B cell (primary cell): ENCODE measurements at regions not wholly inside any gene's neighbourhood (a gene's known extent, or its start where the extent isn't known, plus 50 kb on each side); places are given as distances from the start of the nearest gene placed in this dataset.

Experiments used
- ATAC-seq: fragments of 200-7000 bp; cut with Tn5 transposase; one replicate; pipeline ENCODE4 v1.10.0; 2021; ENCODE audit warnings: low read depth, mild to moderate bottlenecking, moderate number of reproducible peaks, moderate library complexity
- CTCF ChIA-PET: fragments of 350-600 bp; sonication (Branson Sonifier 250); formaldehyde crosslinking; loops from one replicate; lab custom pipeline; 2021; ENCODE audit warnings: antibody characterized with exemption, inconsistent platforms; lab: Charles Lee
- POLR2A ChIA-PET: fragments of 350-600 bp; sonication (Branson Sonifier 250); formaldehyde crosslinking; loops from one replicate; lab custom pipeline; 2021; ENCODE audit warnings: antibody characterized with exemption; lab: Charles Lee
- DNase-seq: peaks from one replicate; pipeline ENCODE4 v3.0.0; 2013
- H2AFZ ChIP-seq: 2 replicates; pipeline ENCODE4 v1.6.1; 2012; ENCODE audit warnings: mild to moderate bottlenecking, low read depth, low read length; ENCODE audit not compliant: insufficient read depth, poor library complexity, severe bottlenecking
- H3K27ac ChIP-seq, 2 donors: 1 replicate in 1 of 2; 2 replicates in 1 of 2; pipeline ENCODE4 v1.5.1; 2012 to 2013; ENCODE audit warnings: low read length in 2 of 2, mild to moderate bottlenecking in 2 of 2, moderate library complexity in 1 of 2
- H3K27me3 ChIP-seq, 4 experiments: fragments of 200-600 bp in 1 of 4; sonication (generic) in 1 of 4; replicated peaks in 1 of 4; 1 replicate in 2 of 4; 2 replicates in 2 of 4; pipeline versions ENCODE4 v1.6.1 to v1.7.0; 2013 to 2016; ENCODE audit warnings: low read length in 3 of 4, mild to moderate bottlenecking in 2 of 4, mixed read lengths in 1 of 4, moderate library complexity in 1 of 4; ENCODE audit not compliant: insufficient read depth in 4 of 4, control insufficient read depth in 3 of 4; ENCODE audit errors: control extremely low read depth in 1 of 4
- H3K36me3 ChIP-seq, 2 experiments: replicated peaks in 1 of 2; 1 replicate in 1 of 2; 2 replicates in 1 of 2; pipeline versions ENCODE4 v1.6.1 to v1.7.1; 2013; ENCODE audit warnings: low read length in 1 of 2; ENCODE audit not compliant: insufficient read depth in 2 of 2, control insufficient read depth in 1 of 2; ENCODE audit errors: control extremely low read depth in 1 of 2, extremely low read depth in 1 of 2
- H3K4me1 ChIP-seq, 2 donors: fragments of 200-600 bp in 1 of 2; sonication (generic) in 1 of 2; 1 replicate in 1 of 2; 2 replicates in 1 of 2; pipeline versions ENCODE4 v1.5.1 to v1.6.1; 2013 to 2017; ENCODE audit warnings: low read length in 2 of 2; ENCODE audit not compliant: control insufficient read depth in 2 of 2, insufficient read depth in 2 of 2
- H3K4me2 ChIP-seq: replicated peaks from 2 replicates; pipeline ENCODE3; 2012; ENCODE audit warnings: mild to moderate bottlenecking, low read depth, low read length; ENCODE audit not compliant: poor library complexity, severe bottlenecking
- H3K4me3 ChIP-seq, 5 experiments: fragments of 200-600 bp in 1 of 5; sonication (generic) in 1 of 5; 1 replicate in 3 of 5; 2 replicates in 2 of 5; pipeline versions ENCODE4 v1.5.1 to v1.7.0; 2011 to 2016; ENCODE audit warnings: low read length in 4 of 5, mild to moderate bottlenecking in 4 of 5, low read depth in 2 of 5, control low read depth in 1 of 5, moderate library complexity in 1 of 5; ENCODE audit not compliant: insufficient read depth in 1 of 5; ENCODE audit errors: control extremely low read depth in 1 of 5, extremely low read depth in 1 of 5
- H3K79me2 ChIP-seq: fragments of 200-600 bp; sonication (generic); one replicate; pipeline ENCODE4 v1.6.0; 2016; ENCODE audit warnings: low read length; ENCODE audit not compliant: control insufficient read depth, insufficient read depth
- H3K9ac ChIP-seq: fragments of 200-600 bp; sonication (generic); 2 replicates; pipeline ENCODE4 v1.6.1; 2017; ENCODE audit warnings: mild to moderate bottlenecking, low read length, moderate library complexity
- H3K9me3 ChIP-seq, 3 donors: one replicate each; pipeline versions ENCODE4 v1.6.1 to v1.7.1; 2013; ENCODE audit warnings: low read length in 2 of 3; ENCODE audit not compliant: control insufficient read depth in 2 of 3, insufficient read depth in 1 of 3; ENCODE audit errors: control extremely low read depth in 1 of 3
- H4K20me1 ChIP-seq: 2 replicates; pipeline ENCODE4 v1.6.0; 2012; ENCODE audit warnings: mild to moderate bottlenecking, low read length; ENCODE audit not compliant: insufficient read depth, control insufficient read depth, poor library complexity, severe bottlenecking
- H3K27ac Mint-ChIP-seq: one replicate; pipeline ENCODE4 v1.8.0; 2021; ENCODE audit warnings: mixed read lengths
- H3K27me3 Mint-ChIP-seq: one replicate; pipeline ENCODE4 v1.8.0; 2021; ENCODE audit warnings: mixed read lengths
- H3K4me1 Mint-ChIP-seq: one replicate; pipeline ENCODE4 v1.8.0; 2021; ENCODE audit warnings: mixed read lengths
- H3K4me3 Mint-ChIP-seq: one replicate; pipeline ENCODE4 v1.8.0; 2021; ENCODE audit warnings: mixed read lengths
- H3K9me3 Mint-ChIP-seq: one replicate; pipeline ENCODE4 v1.8.0; 2022; ENCODE audit warnings: mixed read lengths; ENCODE audit not compliant: insufficient read depth
- EZH2 ChIP-seq: IDR thresholded peaks from 2 replicates; pipeline ENCODE4 v1.6.1; 2012; ENCODE audit warnings: borderline replicate concordance, low read depth, mild to moderate bottlenecking, moderate library complexity, low read length; ENCODE audit not compliant: insufficient read depth, poor library complexity, severe bottlenecking
- WGBS: methylation state at CpG from one replicate; pipeline ENCODE4 v1.1.5; 2013; ENCODE audit warnings: missing lambda C conversion rate; ENCODE audit not compliant: insufficient coverage; 5-methylcytosine and 5-hydroxymethylcytosine counted together
- intact Hi-C: fragments of 100-400 bp; cut with micrococcal nuclease; formaldehyde crosslinking; loops from one replicate; pipeline ENCODE4 v1.10.0; 2022
- TF ChIP-seq, protein P1 (sequence below): fragments of 200-600 bp; IDR thresholded peaks from one replicate; pipeline ENCODE4 v1.8.0; 2022; ENCODE audit warnings: antibody characterized with exemption, mild to moderate bottlenecking

DNA sequence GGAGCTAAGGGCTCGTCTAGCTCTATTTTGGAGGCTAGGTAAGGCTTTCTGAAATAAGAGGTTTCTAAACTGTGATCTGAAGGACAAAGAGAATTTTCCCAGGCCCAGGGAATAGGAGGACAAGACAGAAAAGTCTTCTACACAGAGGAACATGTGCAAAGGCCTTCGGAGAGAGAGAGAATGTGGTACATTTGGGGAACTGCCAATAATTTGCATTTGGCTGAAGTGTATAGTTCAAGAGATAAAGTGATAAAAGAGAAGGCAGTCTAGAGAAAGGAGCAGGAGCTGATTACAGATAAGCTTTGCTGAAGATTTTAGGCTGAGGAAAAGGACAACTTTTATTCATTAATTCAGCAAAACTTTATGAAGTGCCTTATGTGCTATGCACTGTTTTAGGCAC lies 214.4 kb upstream of the ELL2 start:
- H3K27ac ChIP-seq = no peak overlapping the region
- H3K27me3 ChIP-seq = no peaks in the 10 kb centered on the region
- no peak overlapping the region for H3K4me3 ChIP-seq
- no peaks in the 10 kb centered on the region for H3K4me1 ChIP-seq
- 76% methylated on average over 2 of the region's 2 CpGs for WGBS
- Mint-ChIP-seq H3K4me1 (peaks cover 3% of the 10 kb centered on the region), H3K27me3 (peaks cover 4% of the 10 kb centered on the region), H3K9me3 (no peaks in the 10 kb centered on the region), H3K4me3 (no peak overlapping the region), H3K27ac (no peak overlapping the region)
- H3K4me2 ChIP-seq = no peak overlapping the region
- H4K20me1 ChIP-seq = no peaks in the 10 kb centered on the region
- ATAC-seq (no peak), DNase-seq (no peak)
- H3K36me3 ChIP-seq = no peaks in the 10 kb centered on the region
- H3K79me2 ChIP-seq = no peaks in the 10 kb centered on the region
- CTCF ChIA-PET = no interaction called here
- POLR2A ChIA-PET = no interaction called here
- no peak for TF ChIP-seq EZH2
- TF ChIP-seq, protein P1, sequence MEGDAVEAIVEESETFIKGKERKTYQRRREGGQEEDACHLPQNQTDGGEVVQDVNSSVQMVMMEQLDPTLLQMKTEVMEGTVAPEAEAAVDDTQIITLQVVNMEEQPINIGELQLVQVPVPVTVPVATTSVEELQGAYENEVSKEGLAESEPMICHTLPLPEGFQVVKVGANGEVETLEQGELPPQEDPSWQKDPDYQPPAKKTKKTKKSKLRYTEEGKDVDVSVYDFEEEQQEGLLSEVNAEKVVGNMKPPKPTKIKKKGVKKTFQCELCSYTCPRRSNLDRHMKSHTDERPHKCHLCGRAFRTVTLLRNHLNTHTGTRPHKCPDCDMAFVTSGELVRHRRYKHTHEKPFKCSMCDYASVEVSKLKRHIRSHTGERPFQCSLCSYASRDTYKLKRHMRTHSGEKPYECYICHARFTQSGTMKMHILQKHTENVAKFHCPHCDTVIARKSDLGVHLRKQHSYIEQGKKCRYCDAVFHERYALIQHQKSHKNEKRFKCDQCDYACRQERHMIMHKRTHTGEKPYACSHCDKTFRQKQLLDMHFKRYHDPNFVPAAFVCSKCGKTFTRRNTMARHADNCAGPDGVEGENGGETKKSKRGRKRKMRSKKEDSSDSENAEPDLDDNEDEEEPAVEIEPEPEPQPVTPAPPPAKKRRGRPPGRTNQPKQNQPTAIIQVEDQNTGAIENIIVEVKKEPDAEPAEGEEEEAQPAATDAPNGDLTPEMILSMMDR = no peak
- H3K9ac ChIP-seq = no peak overlapping the region
- H2AFZ ChIP-seq = no peak overlapping the region
- intact Hi-C loops = no loop called here
- no peaks in the 10 kb centered on the region for H3K9me3 ChIP-seq

DNA sequence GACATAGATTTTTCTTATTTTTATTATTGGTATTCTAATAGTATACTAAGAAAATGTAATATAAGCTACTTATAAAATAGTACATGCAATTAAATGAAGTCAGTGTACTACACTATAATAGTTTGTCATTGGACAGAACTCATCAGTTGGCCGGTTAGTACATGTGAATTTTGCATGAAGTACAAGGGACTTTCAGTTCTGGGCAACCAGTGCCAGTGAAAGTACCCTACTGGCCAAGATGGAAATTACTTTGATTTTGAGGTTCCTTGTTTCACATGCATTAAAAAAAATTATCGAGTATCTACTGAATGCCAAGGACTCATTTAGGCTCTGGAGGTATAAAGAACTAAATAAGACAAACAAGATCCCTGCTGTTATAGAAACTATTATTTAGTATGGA lies 213.4 kb upstream of the ELL2 start:
- Histone ChIP-seq H3K27ac (no peak overlapping the region), H3K4me2 (no peak overlapping the region), H3K36me3 (no peaks in the 10 kb centered on the region), H3K9ac (no peak overlapping the region), H3K4me1 (no peaks in the 10 kb centered on the region), H4K20me1 (no peaks in the 10 kb centered on the region), H3K4me3 (no peak overlapping the region), H3K27me3 (no peaks in the 10 kb centered on the region), H3K79me2 (no peaks in the 10 kb centered on the region), H2AFZ (no peak overlapping the region), H3K9me3 (no peaks in the 10 kb centered on the region)
- ChIA-PET POLR2A (no interaction called here), CTCF (no interaction called here)
- intact Hi-C loops = no loop called here
- Mint-ChIP-seq H3K27ac (no peak overlapping the region), H3K4me3 (no peak overlapping the region), H3K4me1 (peaks cover 3% of the 10 kb centered on the region), H3K9me3 (no peaks in the 10 kb centered on the region), H3K27me3 (peaks cover 4% of the 10 kb centered on the region)
- no peak for TF ChIP-seq EZH2
- TF ChIP-seq, protein P1 = peak; percentile 48
- DNase-seq (peak; percentile 12), ATAC-seq (no peak)
- WGBS = no CpG with 5 or more reads among the region's 2 CpGs
